Adrenal gland (tissue), 5 donors: ENCODE measurements at regions not wholly inside any gene's neighbourhood (a gene's known extent, or its start where the extent isn't known, plus 50 kb on each side); places are given as distances from the start of the nearest gene placed in this dataset.

ENCODE experiments used
- POLR2A ChIP-seq, 2 donors: fragments of 450-650 bp; IDR thresholded peaks; one replicate each; pipeline ENCODE4 v1.6.1; 2017; ENCODE audit warnings: antibody characterized with exemption in 2 of 2, mild to moderate bottlenecking in 2 of 2, moderate library complexity in 1 of 2
- TF ChIP-seq, protein P1 (sequence below), 6 experiments: fragments of 450-650 bp in 4 of 6; fragments of 200-600 bp in 2 of 6; sonication (generic) in 1 of 6; IDR thresholded peaks; 1 replicate in 5 of 6; 2 replicates in 1 of 6; pipeline versions ENCODE4 v1.5.1 to v1.8.0; 2016 to 2021; ENCODE audit warnings: antibody characterized with exemption in 6 of 6, mild to moderate bottlenecking in 2 of 6, moderate library complexity in 1 of 6
- donor health status: DM: no; HTN: no; CAD: no.

DNA sequence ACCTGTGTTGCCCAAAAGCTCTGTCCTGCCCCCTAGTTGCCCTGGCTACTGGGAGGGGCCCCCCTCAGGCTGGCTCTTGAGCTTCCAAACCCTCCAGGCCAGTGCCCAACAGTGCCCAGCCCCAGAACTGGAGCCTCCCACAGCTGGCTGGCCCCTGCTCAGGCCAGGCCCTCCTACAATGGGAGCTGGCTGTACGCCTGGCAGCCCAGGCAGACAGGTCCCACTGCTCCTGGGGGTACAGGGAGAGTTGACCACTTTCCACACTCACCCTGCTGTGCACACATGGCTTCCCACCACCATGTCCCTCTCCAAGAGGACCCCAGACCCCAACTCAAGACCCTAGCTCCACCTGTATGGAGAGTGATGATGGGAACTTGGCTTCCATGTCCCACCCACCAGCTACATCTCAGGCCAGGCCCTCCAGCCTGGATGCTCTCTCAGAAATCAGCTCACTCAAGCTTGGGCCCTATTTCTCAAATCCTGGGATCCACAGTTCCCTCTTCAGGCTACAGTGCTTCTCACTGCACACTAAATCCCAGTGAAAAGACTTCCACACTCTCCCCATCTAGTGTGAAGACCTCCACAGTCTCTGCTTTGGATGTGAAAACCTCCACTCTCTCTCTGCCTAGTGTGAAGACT lies 92.6 kb downstream of the OAT start:
- TF ChIP-seq POLR2A (IDR thresholded peaks at IDR 0.05): no peak
- TF ChIP-seq, protein P1, sequence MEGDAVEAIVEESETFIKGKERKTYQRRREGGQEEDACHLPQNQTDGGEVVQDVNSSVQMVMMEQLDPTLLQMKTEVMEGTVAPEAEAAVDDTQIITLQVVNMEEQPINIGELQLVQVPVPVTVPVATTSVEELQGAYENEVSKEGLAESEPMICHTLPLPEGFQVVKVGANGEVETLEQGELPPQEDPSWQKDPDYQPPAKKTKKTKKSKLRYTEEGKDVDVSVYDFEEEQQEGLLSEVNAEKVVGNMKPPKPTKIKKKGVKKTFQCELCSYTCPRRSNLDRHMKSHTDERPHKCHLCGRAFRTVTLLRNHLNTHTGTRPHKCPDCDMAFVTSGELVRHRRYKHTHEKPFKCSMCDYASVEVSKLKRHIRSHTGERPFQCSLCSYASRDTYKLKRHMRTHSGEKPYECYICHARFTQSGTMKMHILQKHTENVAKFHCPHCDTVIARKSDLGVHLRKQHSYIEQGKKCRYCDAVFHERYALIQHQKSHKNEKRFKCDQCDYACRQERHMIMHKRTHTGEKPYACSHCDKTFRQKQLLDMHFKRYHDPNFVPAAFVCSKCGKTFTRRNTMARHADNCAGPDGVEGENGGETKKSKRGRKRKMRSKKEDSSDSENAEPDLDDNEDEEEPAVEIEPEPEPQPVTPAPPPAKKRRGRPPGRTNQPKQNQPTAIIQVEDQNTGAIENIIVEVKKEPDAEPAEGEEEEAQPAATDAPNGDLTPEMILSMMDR (IDR thresholded peaks at IDR 0.05): no peak
